ENCODE measurements at regions not wholly inside any gene's neighbourhood (a gene's known extent, or its start where the extent isn't known, plus 50 kb on each side); places are given as distances from the start of the nearest gene placed in this dataset.

DNA sequence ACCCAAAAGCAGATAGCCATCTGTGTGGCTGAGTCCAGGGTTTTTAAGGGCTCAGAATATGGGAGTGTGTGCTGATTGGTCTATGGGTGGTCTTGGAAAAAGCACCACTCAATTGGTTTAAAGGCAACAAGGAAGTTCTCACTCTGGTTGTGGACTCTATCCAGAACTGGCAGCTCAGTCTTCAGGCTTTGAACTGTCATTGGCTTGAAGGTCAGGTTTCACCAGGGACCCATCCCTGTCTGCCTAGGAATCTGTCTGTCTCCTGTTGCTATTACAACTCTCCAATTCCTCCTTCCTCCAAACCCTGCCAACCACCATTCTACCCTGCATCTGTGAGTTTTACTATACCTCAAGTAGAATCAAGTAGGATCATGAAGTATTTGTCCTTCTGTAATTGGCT is 341.7 kb upstream of the ADGRL2 start:
- intact Hi-C loops (cut with DNase I): no loop called here

DNA sequence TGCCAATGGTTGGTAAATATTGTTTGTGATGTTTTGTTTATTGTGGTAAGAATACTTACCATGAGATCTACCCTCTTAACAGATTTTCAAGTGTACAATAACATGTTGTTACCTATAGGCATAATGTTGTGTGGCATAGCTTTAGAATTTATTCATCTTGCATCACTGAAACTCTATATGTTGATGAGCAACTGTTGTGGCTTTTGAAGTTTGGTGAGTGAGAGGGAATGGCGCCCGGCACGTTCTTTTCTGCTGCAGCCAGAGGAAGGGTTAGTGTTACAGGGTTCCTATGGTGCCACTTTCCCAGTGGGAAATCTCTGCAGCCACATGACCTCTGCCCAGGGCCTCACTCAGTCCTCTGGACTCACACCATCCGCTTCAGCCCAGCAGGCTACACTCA is 342.5 kb upstream of the ADGRL2 start:
- intact Hi-C loops (cut with DNase I): no loop called here

More for the DNA sequence above, 341.7 kb upstream of the ADGRL2 start:
- DNase-seq (ENCODE audit: low spot score): no peak

DNA sequence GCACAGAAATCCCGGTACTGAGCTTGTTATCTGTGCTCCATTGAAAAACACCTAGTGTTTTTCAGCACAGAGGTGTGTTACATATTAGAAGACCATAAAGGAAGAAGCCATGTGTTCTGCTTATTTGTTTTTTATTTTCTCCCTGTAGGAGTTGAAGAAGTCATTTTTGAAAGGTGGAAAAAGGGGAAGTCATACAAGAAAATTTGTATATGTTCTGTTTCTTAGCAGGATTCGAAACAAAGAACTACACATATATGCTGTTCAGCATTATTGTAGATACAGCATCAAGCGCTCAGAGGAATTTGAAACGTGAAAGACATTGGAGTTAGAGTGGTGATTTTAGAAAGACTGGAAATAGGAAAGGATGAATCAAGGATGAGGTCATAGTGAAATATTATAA is 345.3 kb upstream of the ADGRL2 start:
- no peak for DNase-seq (ENCODE audit: low spot score)
- intact Hi-C loops (cut with DNase I): no loop called here

More for the DNA sequence above, 342.5 kb upstream of the ADGRL2 start:
- no peak for DNase-seq (ENCODE audit: low spot score)

DNA sequence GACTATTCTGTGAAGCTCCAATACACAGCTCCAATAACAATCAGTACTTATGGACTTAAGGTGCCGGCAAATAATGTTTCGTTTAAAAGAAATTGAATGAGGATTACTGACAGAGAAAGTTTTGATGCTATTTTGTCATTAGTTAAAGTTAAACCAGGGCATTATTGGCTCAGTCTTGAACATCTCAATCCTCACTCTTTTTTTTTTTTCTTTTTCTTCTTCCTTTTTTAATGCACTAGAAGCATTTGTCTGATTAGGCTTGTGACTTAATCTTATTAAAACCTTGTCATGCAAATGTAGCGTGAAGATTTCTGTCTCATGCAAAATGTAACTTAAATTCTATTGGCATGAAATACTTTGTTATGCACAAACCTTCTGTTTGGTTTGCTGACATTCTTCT is 346.8 kb upstream of the ADGRL2 start:
- DNase-seq (ENCODE audit: low spot score): no peak
- intact Hi-C loops (cut with DNase I): no loop called here

DNA sequence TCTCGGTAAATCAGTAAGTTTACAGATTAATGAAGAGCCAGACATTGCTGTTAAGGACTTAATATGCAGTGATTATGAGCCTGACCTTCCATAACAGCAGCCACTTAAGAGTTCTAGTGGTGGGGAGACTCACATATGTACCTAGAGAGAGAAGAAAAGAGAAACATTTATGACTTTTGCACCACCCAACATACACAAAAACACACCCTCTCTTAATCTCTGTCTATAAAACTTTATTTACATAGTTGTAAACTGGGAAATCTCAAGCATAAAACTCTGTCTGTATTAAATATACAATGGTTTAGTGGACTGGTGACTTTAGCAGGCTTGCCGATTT is 347.4 kb upstream of the ADGRL2 start:
- intact Hi-C loops (cut with DNase I): no loop called here
- no peak for DNase-seq (ENCODE audit: low spot score)

DNA sequence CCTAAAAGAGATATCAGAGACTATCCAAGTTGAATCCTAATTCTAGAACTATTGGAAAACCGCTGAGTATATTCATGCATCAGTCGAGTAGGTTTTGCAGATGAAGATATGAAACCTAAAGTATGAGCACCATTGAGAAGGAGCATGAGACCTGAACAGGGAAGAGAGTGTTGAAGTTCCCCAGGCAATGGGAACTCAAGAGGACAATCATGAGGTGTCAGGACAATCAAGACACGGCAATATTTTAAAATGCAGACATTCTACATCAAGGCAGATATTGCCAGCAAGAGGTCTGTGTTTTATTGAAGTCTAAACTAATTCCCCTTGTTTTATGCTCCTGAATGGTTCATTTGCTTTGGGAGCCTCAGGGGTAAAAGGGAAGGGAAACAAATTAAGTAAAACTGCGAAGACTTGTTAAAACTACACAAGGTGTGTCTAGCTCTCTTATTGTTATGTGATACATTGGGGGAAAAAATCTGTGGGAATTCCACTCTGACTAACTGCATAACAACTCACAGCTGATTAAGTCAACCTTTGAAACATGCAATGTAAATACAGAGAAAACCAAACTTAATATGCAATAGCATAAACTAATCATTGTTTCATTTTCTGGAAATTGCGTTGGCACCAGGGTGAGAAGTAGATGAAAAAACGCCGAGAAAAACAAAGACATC is 347.9 kb upstream of the ADGRL2 start:
- DNase-seq (ENCODE audit: low spot score): no peak
- intact Hi-C loops (cut with DNase I): no loop called here

DNA sequence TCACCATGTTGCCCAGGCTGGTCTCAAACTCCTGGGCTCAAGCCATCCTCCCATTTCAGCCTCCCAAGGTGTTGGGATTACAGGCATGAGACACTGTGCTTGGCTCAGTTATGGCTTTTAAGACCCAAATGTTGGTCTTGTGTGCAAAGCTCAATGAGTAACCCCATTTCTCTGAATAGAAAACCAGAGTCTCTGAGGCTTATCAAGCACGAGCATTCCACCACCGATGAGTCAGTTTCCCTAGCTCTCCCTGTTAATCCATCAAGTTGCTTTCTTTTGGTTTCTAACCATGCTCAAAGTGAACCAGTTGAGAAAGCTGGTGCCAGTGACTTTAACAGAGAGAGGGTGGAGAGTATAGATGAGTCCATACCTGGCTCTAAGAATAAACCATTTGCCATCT is 350.9 kb upstream of the ADGRL2 start:
- intact Hi-C loops (cut with DNase I): no loop called here
- no peak for DNase-seq (ENCODE audit: low spot score)

DNA sequence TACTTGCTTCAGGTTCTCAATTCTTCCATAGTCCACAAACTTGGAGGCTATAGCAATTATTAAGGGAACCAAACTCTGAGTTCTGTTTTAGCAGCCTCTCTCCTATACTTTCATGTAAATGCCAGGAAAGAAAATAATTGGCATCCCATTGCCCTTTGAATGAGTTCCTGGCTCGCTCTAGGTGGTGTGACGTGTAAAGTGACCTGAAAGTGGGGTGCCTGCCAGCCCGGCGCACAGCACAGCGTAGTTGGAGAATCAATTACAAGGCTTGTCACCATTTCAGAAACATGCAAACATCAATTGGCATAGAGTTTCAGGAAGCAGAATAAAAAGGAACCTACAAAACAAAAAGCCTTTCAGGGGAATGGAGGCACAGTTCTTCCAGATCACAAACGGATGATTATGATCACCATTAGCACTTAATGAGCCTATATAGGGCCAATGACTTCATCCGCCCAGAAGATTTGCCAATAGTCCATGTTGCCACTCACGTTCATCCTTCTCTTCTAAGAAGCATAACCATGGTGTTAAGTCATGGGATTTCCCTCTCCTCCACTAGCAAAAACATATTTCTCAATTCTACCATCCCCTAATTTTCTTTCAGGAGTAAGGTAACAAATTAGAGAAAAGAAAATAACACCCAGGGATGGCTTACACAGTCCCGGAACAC is 354.6 kb upstream of the ADGRL2 start:
- intact Hi-C loops (cut with DNase I): no loop called here
- no peak for DNase-seq (ENCODE audit: low spot score)

DNA sequence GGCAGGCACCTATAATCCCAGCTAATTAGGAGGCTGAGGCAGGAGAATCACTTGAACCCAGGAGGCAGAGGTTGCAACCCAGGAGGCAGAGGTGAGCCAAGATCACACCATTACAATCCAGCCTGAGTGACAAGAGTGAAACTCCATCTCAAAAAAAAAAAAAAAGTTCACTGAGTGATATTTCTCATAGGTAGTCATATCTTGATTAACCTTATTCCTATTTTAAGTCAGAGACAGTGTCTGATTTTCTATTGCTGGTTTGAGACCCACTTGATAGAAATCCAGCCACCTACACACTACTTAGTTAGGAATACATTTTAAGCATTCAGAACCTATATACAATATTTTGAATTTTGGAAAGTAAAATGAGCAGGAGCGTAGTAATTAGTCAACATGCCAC is 357.4 kb upstream of the ADGRL2 start:
- no peak for DNase-seq (ENCODE audit: low spot score)
- intact Hi-C loops (cut with DNase I): loop anchor here (5.0 kb wide), 1 partner anchor 34 kb away; no protein-coding TSS in a partner anchor

DNA sequence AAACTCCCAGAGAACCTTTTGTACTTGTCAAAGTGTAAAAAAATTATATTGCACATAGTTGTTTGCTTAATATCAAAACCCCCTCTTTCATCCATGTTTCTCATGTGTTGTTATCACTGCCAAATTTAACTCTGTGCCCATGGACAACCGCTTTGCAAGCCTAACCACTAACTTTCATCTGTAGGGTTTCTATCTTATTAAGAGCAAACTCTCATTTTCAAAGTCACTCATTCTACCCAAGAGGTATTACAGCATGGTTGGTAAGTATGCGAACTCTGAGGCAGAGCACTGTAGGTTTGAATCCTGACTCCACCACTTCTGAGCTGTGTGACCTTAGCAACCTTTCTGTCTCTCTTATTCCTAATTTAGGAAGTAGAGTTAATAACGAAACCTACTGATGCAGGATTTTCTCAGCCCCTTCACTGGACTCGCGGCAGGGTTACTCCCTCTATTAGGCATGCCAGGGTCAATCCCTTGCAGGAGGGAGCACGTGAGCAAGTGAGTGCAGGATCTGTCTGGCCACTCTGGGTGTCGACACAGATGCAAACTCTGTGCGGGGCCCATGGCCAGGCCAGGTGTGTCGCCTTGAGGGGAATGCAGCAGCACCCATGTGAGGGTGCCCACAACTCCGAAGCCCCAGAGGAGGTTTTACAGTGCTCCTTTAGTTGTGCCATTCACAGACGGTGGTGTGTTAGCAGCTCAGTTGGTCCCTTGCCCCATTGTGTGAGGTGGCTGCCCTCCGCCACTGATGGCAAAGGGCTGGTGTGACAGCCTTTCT is 361.5 kb upstream of the ADGRL2 start:
- no peak for DNase-seq (ENCODE audit: low spot score)

DNA sequence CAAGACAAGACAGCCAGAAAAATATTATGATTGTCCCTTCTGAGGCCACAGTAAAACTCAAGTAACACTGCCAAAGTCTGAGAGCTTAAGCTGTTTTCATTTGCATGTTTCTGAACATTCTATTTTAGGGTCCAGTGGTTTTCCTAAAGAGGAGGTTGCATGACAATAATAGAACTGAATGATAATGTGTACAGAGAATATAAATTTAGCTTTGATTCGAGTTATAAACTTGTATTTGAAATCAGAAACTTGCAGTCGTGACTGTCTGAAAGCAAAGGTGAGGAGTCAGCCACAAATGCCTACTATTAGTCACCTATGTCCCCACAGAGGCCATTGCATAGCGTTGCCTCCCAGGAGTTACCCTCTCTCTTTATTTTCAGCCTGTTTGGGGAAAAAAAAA is 363.1 kb upstream of the ADGRL2 start:
- no peak for DNase-seq (ENCODE audit: low spot score)
- intact Hi-C loops (cut with DNase I): no loop called here

More for the DNA sequence above, 361.5 kb upstream of the ADGRL2 start:
- intact Hi-C loops (cut with DNase I): no loop called here

DNA sequence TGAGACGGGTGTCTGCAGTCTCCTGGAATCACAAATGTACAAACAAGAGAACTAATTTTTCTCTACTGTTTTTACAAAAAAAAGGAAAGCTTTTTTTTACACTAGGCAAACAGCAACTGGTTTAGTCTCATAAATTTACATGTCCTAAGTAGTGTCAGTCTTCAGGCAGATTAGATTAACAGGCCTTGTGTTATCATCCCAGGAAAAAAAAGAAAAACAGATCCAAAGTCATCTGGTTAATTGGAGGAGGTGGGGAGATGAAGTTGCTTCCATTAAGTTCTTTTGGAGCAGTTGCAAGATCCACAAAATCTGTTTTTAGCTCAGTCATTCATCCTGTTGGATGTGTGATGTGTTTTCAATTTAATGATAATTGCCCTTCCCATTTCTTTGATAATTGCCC is 363.5 kb upstream of the ADGRL2 start:
- intact Hi-C loops (cut with DNase I): no loop called here

DNA sequence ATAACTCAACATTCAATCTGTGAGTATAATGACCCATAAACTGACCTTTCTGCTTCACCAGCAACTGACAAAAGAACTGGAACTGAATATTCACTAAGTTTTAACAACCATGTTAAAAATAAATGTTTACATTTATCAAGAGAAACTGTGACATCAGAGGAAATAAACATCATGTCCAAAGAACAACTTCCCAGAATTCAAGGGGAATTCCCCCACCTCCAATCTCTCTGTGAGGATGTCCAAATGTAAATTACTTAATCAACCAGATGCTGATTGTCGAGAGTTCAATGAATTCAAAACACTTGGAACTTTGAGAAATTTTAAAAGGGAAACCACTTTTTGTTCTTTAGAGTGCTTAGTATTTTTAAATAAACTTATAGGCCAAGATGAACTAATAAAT is 365.6 kb upstream of the ADGRL2 start:
- intact Hi-C loops (cut with DNase I): no loop called here
- no peak for DNase-seq (ENCODE audit: low spot score)

More for the DNA sequence above, 363.5 kb upstream of the ADGRL2 start:
- DNase-seq (ENCODE audit: low spot score): no peak

DNA sequence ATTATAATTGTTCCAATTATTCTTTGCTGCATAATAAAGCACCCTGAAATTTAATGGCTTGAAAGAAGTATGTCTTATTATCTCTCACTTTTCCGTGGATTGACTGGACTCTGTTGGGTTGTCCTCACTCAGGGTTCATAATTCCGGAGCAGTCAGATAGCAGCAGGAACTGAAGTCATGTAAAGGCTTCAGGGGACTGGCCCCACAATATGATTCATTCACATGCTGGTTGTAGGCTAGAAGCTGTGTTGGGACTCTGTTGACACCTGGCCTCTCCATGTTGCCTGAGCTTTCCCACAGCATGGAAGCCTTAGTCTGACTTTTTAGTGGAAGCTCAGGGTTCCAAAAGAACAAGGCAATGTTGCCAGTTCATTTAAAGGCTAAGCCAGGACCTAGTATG is 367.1 kb upstream of the ADGRL2 start:
- no peak for DNase-seq (ENCODE audit: low spot score)
- intact Hi-C loops (cut with DNase I): no loop called here

DNA sequence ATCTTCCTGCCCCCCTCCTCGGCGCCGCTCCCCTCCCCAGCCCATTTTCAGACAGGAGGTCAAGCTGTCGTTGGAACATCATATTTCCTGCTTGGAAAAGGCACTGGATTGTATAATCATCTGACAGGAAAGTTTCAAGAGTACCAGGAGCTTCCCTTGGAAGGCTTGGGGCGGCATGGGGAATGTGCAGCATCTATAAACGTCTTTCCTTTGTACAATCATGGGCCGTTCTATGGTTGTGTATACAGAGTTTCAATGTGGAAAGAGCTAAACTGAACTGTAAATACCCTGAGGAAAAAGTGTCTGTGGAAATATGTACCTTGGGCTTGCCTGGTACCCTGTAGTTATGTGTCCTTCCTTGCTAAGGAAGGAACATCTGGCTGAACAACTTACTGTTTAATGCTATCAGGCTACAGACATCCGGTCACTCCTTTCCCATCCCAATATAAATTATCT is 368.1 kb upstream of the ADGRL2 start:
- DNase-seq (ENCODE audit: low spot score): no peak
- intact Hi-C loops (cut with DNase I): no loop called here

DNA sequence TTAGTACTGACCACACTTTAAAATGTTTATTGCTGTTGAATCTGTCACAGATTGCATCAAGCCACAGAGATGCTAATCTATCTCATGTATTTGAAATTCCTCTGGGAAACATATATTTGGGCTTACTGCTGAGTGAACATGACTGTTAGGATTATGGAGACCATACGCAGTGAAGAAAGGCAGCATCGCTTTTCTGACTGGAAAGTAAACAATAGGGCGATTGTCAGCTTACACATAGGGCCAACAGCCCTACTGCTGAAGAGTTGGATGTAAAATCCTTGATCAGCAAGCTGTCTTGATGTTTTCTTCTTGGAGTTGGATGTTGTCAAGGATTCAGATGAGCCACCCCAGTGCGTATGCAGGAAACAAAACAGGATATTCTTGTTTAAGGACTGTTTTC is 368.7 kb upstream of the ADGRL2 start:
- intact Hi-C loops (cut with DNase I): no loop called here
- no peak for DNase-seq (ENCODE audit: low spot score)

DNA sequence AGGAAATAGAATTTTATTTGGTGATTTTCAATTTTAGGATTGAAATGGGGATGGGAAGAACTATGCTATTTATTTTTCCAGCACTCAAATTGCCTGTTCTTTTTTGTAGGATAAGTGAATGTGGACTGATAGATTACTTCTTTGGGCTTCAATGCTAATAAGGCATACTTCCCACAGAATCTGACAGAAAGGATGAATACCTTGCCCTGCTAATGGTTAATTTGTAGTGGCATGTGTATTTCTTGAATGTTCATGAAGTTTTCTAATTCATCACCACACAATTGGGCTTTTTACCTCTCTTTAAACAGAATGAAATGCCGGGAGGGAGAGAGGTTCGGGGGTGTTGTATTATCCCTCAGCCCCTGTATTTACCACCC is 369.1 kb upstream of the ADGRL2 start:
- DNase-seq (ENCODE audit: low spot score): no peak
- intact Hi-C loops (cut with DNase I): no loop called here

DNA sequence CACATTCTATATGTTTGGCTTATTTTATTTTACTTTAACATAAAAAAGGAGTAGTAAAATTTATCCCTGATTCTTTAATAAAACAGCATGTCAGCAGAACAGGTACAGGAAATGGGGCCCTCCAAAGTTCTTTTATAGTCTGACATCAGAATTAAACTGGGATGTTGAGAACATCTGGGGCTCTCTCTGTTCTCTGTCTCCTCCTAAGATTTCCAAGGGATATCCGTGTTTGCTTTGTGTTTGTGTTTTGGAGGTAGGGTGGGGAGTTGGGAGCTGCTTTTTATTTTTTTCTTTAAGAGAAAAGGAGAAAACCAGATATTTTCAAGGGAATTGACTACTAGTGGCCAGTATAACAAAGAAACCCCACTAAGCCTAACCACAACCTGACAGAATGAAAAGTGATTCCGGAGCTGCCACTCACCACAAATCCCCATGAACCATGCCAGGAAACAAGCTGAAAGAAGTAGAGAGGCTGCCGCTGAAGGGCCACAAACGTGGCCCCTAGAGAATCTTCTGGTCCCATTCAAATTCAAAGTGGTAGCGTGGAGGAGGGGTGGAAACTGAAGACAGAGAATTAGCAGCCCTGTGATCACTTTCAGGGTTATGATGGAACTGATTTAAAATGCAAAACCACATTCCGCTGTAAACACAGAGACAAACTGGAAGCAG is 369.6 kb upstream of the ADGRL2 start:
- no peak for DNase-seq (ENCODE audit: low spot score)
- intact Hi-C loops (cut with DNase I): no loop called here

DNA sequence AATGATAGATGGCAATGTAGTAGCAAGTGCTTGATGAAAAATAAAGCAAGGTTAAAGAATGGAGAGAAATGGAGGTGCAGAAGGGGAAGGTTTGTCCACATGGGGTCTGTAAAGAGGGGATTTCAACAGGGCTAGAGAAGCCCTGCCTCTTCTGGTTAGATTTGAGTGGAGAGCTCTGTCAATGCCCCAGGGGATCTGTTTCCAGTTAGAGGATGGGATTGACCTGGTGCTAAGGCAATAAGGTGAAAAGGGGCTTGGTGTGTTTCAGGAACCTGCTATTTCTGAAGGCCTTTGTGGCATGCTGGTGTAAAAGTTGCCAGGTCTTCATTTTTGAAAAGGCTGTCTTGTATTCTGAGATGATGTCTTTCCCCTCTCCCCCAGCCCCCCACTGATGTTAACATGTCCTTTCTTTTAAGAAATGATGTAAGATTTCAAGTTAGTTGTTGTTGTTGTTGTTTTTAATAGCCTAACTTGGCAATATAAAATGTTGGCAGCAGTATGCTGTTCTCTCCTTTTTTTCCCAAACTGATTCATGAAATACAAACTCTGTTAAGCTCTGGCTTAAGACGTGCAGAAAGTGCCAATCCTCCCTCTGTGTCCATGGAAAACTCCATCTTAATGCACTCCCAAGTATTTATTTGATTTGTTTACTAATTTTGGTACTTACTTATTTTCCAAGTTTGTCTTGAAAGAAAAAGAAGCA is 370.3 kb upstream of the ADGRL2 start:
- intact Hi-C loops (cut with DNase I): no loop called here
- DNase-seq (ENCODE audit: low spot score): no peak

DNA sequence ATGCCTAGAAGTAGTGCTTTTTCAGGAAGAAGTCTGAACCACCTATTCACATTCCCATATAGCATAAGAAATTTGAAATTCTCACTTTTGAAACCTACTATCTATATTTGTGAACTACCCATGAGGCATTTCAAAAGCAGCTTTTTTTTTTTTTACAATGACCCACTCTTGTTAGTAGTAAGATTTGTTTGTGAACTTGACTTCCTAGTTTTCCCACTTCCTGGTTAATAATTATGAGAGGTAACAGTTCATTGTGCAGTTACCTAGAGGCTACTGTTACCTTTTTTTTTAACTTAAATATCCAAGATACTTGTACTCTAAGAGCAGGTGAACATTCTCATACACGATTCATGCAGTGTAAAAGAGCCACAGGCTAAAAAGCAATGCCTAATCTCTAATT is 371.7 kb upstream of the ADGRL2 start:
- intact Hi-C loops (cut with DNase I): no loop called here
- no peak for DNase-seq (ENCODE audit: low spot score)
